ENCODE measurements at regions not wholly inside any gene's neighbourhood (a gene's known extent, or its start where the extent isn't known, plus 50 kb on each side); places are given as distances from the start of the nearest gene placed in this dataset.
"Not testable (repeated sequence)": the region's sequence is repeated elsewhere in the genome, so short reads cannot be mapped to it uniquely, and the experiment has no call there.

GRCh38 chr9:71541436-71541835 lies 226.9 kb downstream of the CEMIP2 start:
- Mint-ChIP-seq H3K27ac (no peak overlapping the region), H3K9me3 (no peaks in the 10 kb centered on the region), H3K36me3 (no peaks in the 10 kb centered on the region)
- ATAC-seq (no peak), DNase-seq (ENCODE audit: low spot score in 2 of 2) (no peak)

- H3K27ac Mint-ChIP-seq = no peak overlapping the region
- H3K36me3 Mint-ChIP-seq = no peaks in the 10 kb centered on the region
- no peak for DNase-seq (ENCODE audit: low spot score in 2 of 2)
- H3K9me3 Mint-ChIP-seq = no peaks in the 10 kb centered on the region
- no peak for ATAC-seq
These were observed 243.2 kb downstream of the CEMIP2 start for GRCh38 chr9:71524996-71525580.

GRCh38 chr9:71524516-71524915 lies 243.8 kb downstream of the CEMIP2 start:
- ATAC-seq = no peak
- no peak for DNase-seq (ENCODE audit: low spot score in 2 of 2)
- Mint-ChIP-seq H3K36me3 (no peaks in the 10 kb centered on the region), H3K27ac (no peak overlapping the region), H3K9me3 (no peaks in the 10 kb centered on the region)

- Mint-ChIP-seq H3K36me3 (no peaks in the 10 kb centered on the region), H3K27ac (no peak overlapping the region), H3K9me3 (no peaks in the 10 kb centered on the region)
- ATAC-seq = no peak
- no peak for DNase-seq (ENCODE audit: low spot score in 2 of 2)
These were observed 247.2 kb downstream of the CEMIP2 start for GRCh38 chr9:71521132-71521531.

- no peak overlapping the region for H3K27ac Mint-ChIP-seq
- no peaks in the 10 kb centered on the region for H3K9me3 Mint-ChIP-seq
- DNase-seq (ENCODE audit: low spot score in 2 of 2) (no peak), ATAC-seq (no peak)
- H3K36me3 Mint-ChIP-seq = no peaks in the 10 kb centered on the region
These were observed 249.1 kb downstream of the CEMIP2 start for GRCh38 chr9:71519098-71519696.

GRCh38 chr9:71518045-71518827 lies 250.1 kb downstream of the CEMIP2 start:
- ATAC-seq (no peak), DNase-seq (ENCODE audit: low spot score in 2 of 2) (no peak)
- H3K27ac Mint-ChIP-seq = no peak overlapping the region
- no peaks in the 10 kb centered on the region for H3K9me3 Mint-ChIP-seq
- no peaks in the 10 kb centered on the region for H3K36me3 Mint-ChIP-seq

- H3K9me3 Mint-ChIP-seq = no peaks in the 10 kb centered on the region
- ATAC-seq (no peak), DNase-seq (ENCODE audit: low spot score in 2 of 2) (no peak)
- H3K27ac Mint-ChIP-seq = no peak overlapping the region
- H3K36me3 Mint-ChIP-seq = no peaks in the 10 kb centered on the region
These were observed 252.7 kb downstream of the CEMIP2 start for GRCh38 chr9:71515626-71516025.

- Mint-ChIP-seq H3K27ac (no peak overlapping the region), H3K36me3 (no peaks in the 10 kb centered on the region)
- no peak for ATAC-seq
These were observed 253.2 kb downstream of the CEMIP2 start for GRCh38 chr9:71515107-71515506.

GRCh38 chr9:71514344-71514975 lies 253.9 kb downstream of the CEMIP2 start:
- Mint-ChIP-seq H3K9me3 (no peaks in the 10 kb centered on the region), H3K36me3 (no peaks in the 10 kb centered on the region), H3K27ac (no peak overlapping the region)
- ATAC-seq (no peak), DNase-seq (ENCODE audit: low spot score in 2 of 2) (no peak)

More at GRCh38 chr9:71515107-71515506, 253.2 kb downstream of the CEMIP2 start:
- H3K9me3 Mint-ChIP-seq = no peaks in the 10 kb centered on the region
- no peak for DNase-seq (ENCODE audit: low spot score in 2 of 2)

- ATAC-seq (peak in 1 of 2 donors; percentile 84), DNase-seq (ENCODE audit: low spot score in 2 of 2) (no peak)
- Mint-ChIP-seq H3K27ac (no peak overlapping the region), H3K36me3 (no peaks in the 10 kb centered on the region), H3K9me3 (no peaks in the 10 kb centered on the region)
These were observed 259.3 kb downstream of the CEMIP2 start for GRCh38 chr9:71509054-71509453.

GRCh38 chr9:71508141-71508540 lies 260.2 kb downstream of the CEMIP2 start:
- H3K27ac Mint-ChIP-seq; H3K36me3 Mint-ChIP-seq; H3K9me3 Mint-ChIP-seq; ATAC-seq; DNase-seq (ENCODE audit: low spot score in 2 of 2): not testable (repeated sequence)

GRCh38 chr9:71506821-71507220 lies 261.5 kb downstream of the CEMIP2 start:
- H3K36me3 Mint-ChIP-seq = no peaks in the 10 kb centered on the region
- ATAC-seq = peak in 1 of 2 donors; percentile 41
- no peak overlapping the region for H3K27ac Mint-ChIP-seq
- H3K9me3 Mint-ChIP-seq = no peaks in the 10 kb centered on the region
- no peak for DNase-seq (ENCODE audit: low spot score in 2 of 2)

GRCh38 chr9:71504636-71505035 lies 263.7 kb downstream of the CEMIP2 start:
- H3K36me3 Mint-ChIP-seq = no peaks in the 10 kb centered on the region
- H3K9me3 Mint-ChIP-seq = no peaks in the 10 kb centered on the region
- H3K27ac Mint-ChIP-seq = no peak overlapping the region
- DNase-seq (ENCODE audit: low spot score in 2 of 2) (no peak), ATAC-seq (no peak)

GRCh38 chr9:71498691-71499090 lies 269.6 kb downstream of the CEMIP2 start:
- ATAC-seq (no peak), DNase-seq (ENCODE audit: low spot score in 2 of 2) (no peak)
- peaks cover 0 to 6% of the 10 kb centered on the region in 2 donors for H3K9me3 Mint-ChIP-seq
- H3K27ac Mint-ChIP-seq = no peak overlapping the region
- H3K36me3 Mint-ChIP-seq = peaks cover 0 to 6% of the 10 kb centered on the region in 2 donors

- no peaks in the 10 kb centered on the region for H3K9me3 Mint-ChIP-seq
- H3K27ac Mint-ChIP-seq = no peak overlapping the region
- ATAC-seq (no peak), DNase-seq (ENCODE audit: low spot score in 2 of 2) (no peak)
- no peaks in the 10 kb centered on the region for H3K36me3 Mint-ChIP-seq
These were observed 277.5 kb downstream of the CEMIP2 start for GRCh38 chr9:71490810-71491209.

GRCh38 chr9:71487061-71487460 lies 281.3 kb downstream of the CEMIP2 start:
- no peaks in the 10 kb centered on the region for H3K9me3 Mint-ChIP-seq
- no peak for DNase-seq (ENCODE audit: low spot score in 2 of 2)
- H3K36me3 Mint-ChIP-seq = no peaks in the 10 kb centered on the region
- no peak overlapping the region for H3K27ac Mint-ChIP-seq
- ATAC-seq = no peak

GRCh38 chr9:71485326-71485725 lies 283.0 kb downstream of the CEMIP2 start:
- Mint-ChIP-seq H3K27ac (no peak overlapping the region), H3K36me3 (no peaks in the 10 kb centered on the region), H3K9me3 (no peaks in the 10 kb centered on the region)
- DNase-seq (ENCODE audit: low spot score in 2 of 2) = no peak
- no peak for ATAC-seq
